Inflammatory macrophage treated with lipopolysaccharide for 1 hour (primary cell): ENCODE measurements at regions not wholly inside any gene's neighbourhood (a gene's known extent, or its start where the extent isn't known, plus 50 kb on each side); places are given as distances from the start of the nearest gene placed in this dataset.
"Not testable (repeated sequence)": the region's sequence is repeated elsewhere in the genome, so short reads cannot be mapped to it uniquely, and the experiment has no call there.

Source experiments
- DNase-seq, 2 donors: peaks; one replicate each; pipeline ENCODE4 v3.0.0-alpha.2; 2020 to 2022

GRCh38 chr1:188826800-188827199 lies 1650.9 kb downstream of the BRINP3 start:
- DNase-seq = no peak

GRCh38 chr1:188827400-188827799 lies 1650.3 kb downstream of the BRINP3 start:
- no peak for DNase-seq

- not testable (repeated sequence) for DNase-seq
These were observed 1636.5 kb downstream of the BRINP3 start for GRCh38 chr1:188841111-188841696.

- no peak for DNase-seq
These were observed 1631.2 kb downstream of the BRINP3 start for GRCh38 chr1:188846468-188846867.

GRCh38 chr1:188857526-188858087 lies 1620.1 kb downstream of the BRINP3 start:
- no peak for DNase-seq

- no peak for DNase-seq
These were observed 1610.0 kb downstream of the BRINP3 start for GRCh38 chr1:188867614-188868013.

GRCh38 chr1:188871164-188871563 lies 1606.5 kb downstream of the BRINP3 start:
- DNase-seq = no peak

GRCh38 chr1:188872376-188872775 lies 1605.3 kb downstream of the BRINP3 start:
- DNase-seq = no peak

- DNase-seq = no peak
These were observed 1600.0 kb downstream of the BRINP3 start for GRCh38 chr1:188877668-188878067.

- no peak for DNase-seq
These were observed 1589.3 kb downstream of the BRINP3 start for GRCh38 chr1:188888386-188888785.

GRCh38 chr1:188889166-188889565 lies 1588.5 kb downstream of the BRINP3 start:
- DNase-seq = no peak

- no peak for DNase-seq
These were observed 1585.7 kb downstream of the BRINP3 start for GRCh38 chr1:188891958-188892357.

GRCh38 chr1:188895611-188896010 lies 1582.1 kb downstream of the BRINP3 start:
- no peak for DNase-seq

GRCh38 chr1:188903241-188903640 lies 1574.4 kb downstream of the BRINP3 start:
- DNase-seq = no peak

- no peak for DNase-seq
These were observed 1573.5 kb downstream of the BRINP3 start for GRCh38 chr1:188904201-188904600.

- DNase-seq = no peak
These were observed 1570.6 kb downstream of the BRINP3 start for GRCh38 chr1:188906921-188907641.

GRCh38 chr1:188930382-188930781 lies 1547.3 kb downstream of the BRINP3 start:
- DNase-seq = no peak

- DNase-seq = no peak
These were observed 1546.2 kb downstream of the BRINP3 start for GRCh38 chr1:188931506-188931905.

- DNase-seq = no peak
These were observed 1539.6 kb downstream of the BRINP3 start for GRCh38 chr1:188937965-188938551.

GRCh38 chr1:188941986-188942385 lies 1535.7 kb downstream of the BRINP3 start:
- DNase-seq = no peak

GRCh38 chr1:188949701-188950100 lies 1528.0 kb downstream of the BRINP3 start:
- no peak for DNase-seq

- DNase-seq = no peak
These were observed 1519.1 kb downstream of the BRINP3 start for GRCh38 chr1:188958461-188959115.

- no peak for DNase-seq
These were observed 1490.8 kb downstream of the BRINP3 start for GRCh38 chr1:188986745-188987417.
